Lung (tissue), 11 donors: ENCODE measurements at regions not wholly inside any gene's neighbourhood (a gene's known extent, or its start where the extent isn't known, plus 50 kb on each side); places are given as distances from the start of the nearest gene placed in this dataset.
A peak's percentile ranks its signal among the peaks of the same experiment; 100 is the strongest.

Experiments used
- ATAC-seq: fragments of 200-7000 bp; cut with Tn5 transposase; one replicate; pipeline ENCODE4 v1.9.1; 2020; ENCODE audit warnings: moderate number of reproducible peaks; ENCODE audit not compliant: insufficient read depth, low FRiP score
- DNase-seq, 3 donors: peaks; one replicate each; pipeline ENCODE4 v3.0.0-alpha.2; 2013 to 2017
- H3K27ac ChIP-seq, 2 donors: one replicate each; pipeline ENCODE4 v1.5.1; 2013; ENCODE audit warnings: mild to moderate bottlenecking in 2 of 2, moderate library complexity in 2 of 2, control low read depth in 1 of 2, inconsistent platforms in 1 of 2, low read depth in 1 of 2, low read length in 1 of 2
- H3K27me3 ChIP-seq, 3 donors: one replicate each; pipeline ENCODE4 v1.5.1; 2013; ENCODE audit warnings: low read length in 2 of 3; ENCODE audit not compliant: control insufficient read depth in 3 of 3, insufficient read depth in 3 of 3
- H3K36me3 ChIP-seq, 4 donors: one replicate each; pipeline ENCODE4 v1.5.1; 2013; ENCODE audit warnings: low read length in 4 of 4, mild to moderate bottlenecking in 1 of 4, moderate library complexity in 1 of 4; ENCODE audit not compliant: control insufficient read depth in 4 of 4, insufficient read depth in 4 of 4
- H3K4me1 ChIP-seq, 5 donors: one replicate each; pipeline ENCODE4 v1.5.1; 2013; ENCODE audit warnings: low read length in 5 of 5, mild to moderate bottlenecking in 2 of 5, moderate library complexity in 1 of 5; ENCODE audit not compliant: control insufficient read depth in 5 of 5, insufficient read depth in 5 of 5
- H3K4me3 ChIP-seq: one replicate; pipeline ENCODE4 v1.5.1; 2013; ENCODE audit warnings: mild to moderate bottlenecking, control low read depth, moderate library complexity
- H3K9ac ChIP-seq, 2 donors: one replicate each; pipeline ENCODE4 v1.5.1; 2013; ENCODE audit warnings: low read length in 2 of 2, control low read depth in 1 of 2; ENCODE audit not compliant: insufficient read depth in 1 of 2
- H3K9me3 ChIP-seq, 4 donors: one replicate each; pipeline ENCODE4 v1.5.1; 2013; ENCODE audit warnings: low read length in 3 of 4, mild to moderate bottlenecking in 1 of 4, moderate library complexity in 1 of 4; ENCODE audit not compliant: control insufficient read depth in 4 of 4, insufficient read depth in 3 of 4
- WGBS, 2 donors: extraction: QIAGEN DNeasy Blood & Tissue Kit; methylation state at CpG; one replicate each; pipeline ENCODE4 v1.1.7; 2013; 5-methylcytosine and 5-hydroxymethylcytosine counted together
- TF ChIP-seq, protein P1 (sequence below): IDR thresholded peaks from 2 replicates; pipeline ENCODE4 v1.5.1; 2012; ENCODE audit warnings: mild to moderate bottlenecking; ENCODE audit errors: control extremely low read depth, extremely low read depth
- donor health status: control.
- donor health status: control.
- donor health status: Bipolar disorder and iron deficiency.
- donor health status: healthy.
- donor health status: DM: yes; HTN: yes; CAD: no.

- Histone ChIP-seq H3K4me1 (peaks cover 2 to 31% (median 9%) of the 10 kb centered on the region in 5 donors), H3K36me3 (peaks cover 0 to 3% (median 0%) of the 10 kb centered on the region in 4 donors), H3K27ac (no peak overlapping the region), H3K4me3 (no peak overlapping the region), H3K9ac (no peak overlapping the region), H3K27me3 (no peaks in the 10 kb centered on the region), H3K9me3 (no peaks in the 10 kb centered on the region)
- DNase-seq (no peak), ATAC-seq (no peak)
- TF ChIP-seq, protein P1, sequence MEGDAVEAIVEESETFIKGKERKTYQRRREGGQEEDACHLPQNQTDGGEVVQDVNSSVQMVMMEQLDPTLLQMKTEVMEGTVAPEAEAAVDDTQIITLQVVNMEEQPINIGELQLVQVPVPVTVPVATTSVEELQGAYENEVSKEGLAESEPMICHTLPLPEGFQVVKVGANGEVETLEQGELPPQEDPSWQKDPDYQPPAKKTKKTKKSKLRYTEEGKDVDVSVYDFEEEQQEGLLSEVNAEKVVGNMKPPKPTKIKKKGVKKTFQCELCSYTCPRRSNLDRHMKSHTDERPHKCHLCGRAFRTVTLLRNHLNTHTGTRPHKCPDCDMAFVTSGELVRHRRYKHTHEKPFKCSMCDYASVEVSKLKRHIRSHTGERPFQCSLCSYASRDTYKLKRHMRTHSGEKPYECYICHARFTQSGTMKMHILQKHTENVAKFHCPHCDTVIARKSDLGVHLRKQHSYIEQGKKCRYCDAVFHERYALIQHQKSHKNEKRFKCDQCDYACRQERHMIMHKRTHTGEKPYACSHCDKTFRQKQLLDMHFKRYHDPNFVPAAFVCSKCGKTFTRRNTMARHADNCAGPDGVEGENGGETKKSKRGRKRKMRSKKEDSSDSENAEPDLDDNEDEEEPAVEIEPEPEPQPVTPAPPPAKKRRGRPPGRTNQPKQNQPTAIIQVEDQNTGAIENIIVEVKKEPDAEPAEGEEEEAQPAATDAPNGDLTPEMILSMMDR, result no peak
- 78 to 88% methylated on average over 1 of the region's 1 CpG for WGBS, 2 donors
These were observed 264.2 kb upstream of the ROPN1 start for GRCh38 chr3:124256156-124256555.

- no peak overlapping the region for H3K9ac ChIP-seq
- TF ChIP-seq, protein P1, result no peak
- no peak overlapping the region for H3K27ac ChIP-seq
- H3K36me3 ChIP-seq, result peaks cover 0 to 3% (median 0%) of the 10 kb centered on the region in 4 donors
- H3K9me3 ChIP-seq, result no peaks in the 10 kb centered on the region
- WGBS, 2 donors, result 86 to 88% methylated on average over 4 of the region's 4 CpGs
- no peaks in the 10 kb centered on the region for H3K27me3 ChIP-seq
- ATAC-seq (no peak), DNase-seq (no peak)
- H3K4me1 ChIP-seq, result peaks cover 2 to 31% (median 12%) of the 10 kb centered on the region in 5 donors
- H3K4me3 ChIP-seq, result no peak overlapping the region
These were observed 264.7 kb upstream of the ROPN1 start for GRCh38 chr3:124256599-124256998.

GRCh38 chr3:124257336-124257864, 265.5 kb upstream of the ROPN1 start:
- H3K9ac ChIP-seq, result no peak overlapping the region
- no peak overlapping the region for H3K27ac ChIP-seq
- H3K9me3 ChIP-seq, result no peaks in the 10 kb centered on the region
- H3K4me3 ChIP-seq, result no peak overlapping the region
- no peak for ATAC-seq
- H3K4me1 ChIP-seq, result peaks cover 2 to 37% (median 13%) of the 10 kb centered on the region in 5 donors
- peaks cover 0 to 3% (median 0%) of the 10 kb centered on the region in 4 donors for H3K36me3 ChIP-seq
- TF ChIP-seq, protein P1, result no peak
- 0% methylated on average over 1 of the region's 1 CpG for WGBS, 2 donors
- DNase-seq, result peak in 1 of 3 donors; percentile 42
- no peaks in the 10 kb centered on the region for H3K27me3 ChIP-seq

DNA sequence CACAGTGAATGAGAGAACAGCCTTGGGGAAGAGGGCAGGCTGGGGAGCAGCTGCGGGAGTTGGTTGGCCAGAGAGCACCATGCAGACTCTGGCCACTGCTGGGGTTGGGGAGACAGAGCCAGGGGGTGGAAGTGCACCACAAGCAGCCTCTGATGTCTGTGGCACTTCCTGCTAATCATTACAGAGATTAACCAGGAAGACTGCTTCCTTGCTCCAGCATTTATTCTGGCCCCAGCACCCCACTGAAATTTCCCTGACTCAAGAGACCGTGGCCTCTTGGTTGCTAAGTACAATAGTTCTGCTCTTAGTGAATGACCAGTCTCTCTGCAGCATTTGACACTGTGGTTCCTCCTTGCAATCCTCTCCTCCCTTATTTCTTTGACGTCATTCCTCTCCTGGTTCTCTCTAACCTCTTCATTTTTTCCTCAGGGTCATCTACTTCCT, 266.2 kb upstream of the ROPN1 start:
- Histone ChIP-seq H3K27me3 (no peaks in the 10 kb centered on the region), H3K9me3 (no peaks in the 10 kb centered on the region), H3K4me3 (no peak overlapping the region), H3K27ac (no peak overlapping the region), H3K9ac (no peak overlapping the region), H3K36me3 (peaks cover 0 to 3% (median 0%) of the 10 kb centered on the region in 4 donors), H3K4me1 (peaks cover 2 to 43% (median 13%) of the 10 kb centered on the region in 5 donors)
- WGBS, 2 donors, result 52 to 76% methylated on average over 3 of the region's 3 CpGs
- ATAC-seq, result no peak
- DNase-seq, result peak in 1 of 3 donors; percentile 40
- TF ChIP-seq, protein P1, result no peak
